NCI-H1417 (cell line): ENCODE measurements at regions not wholly inside any gene's neighbourhood (a gene's known extent, or its start where the extent isn't known, plus 50 kb on each side); places are given as distances from the start of the nearest gene placed in this dataset.

Source experiments
- DNase-seq, 3 experiments: peaks; one replicate each; lab custom pipeline; 2025; lab: John Stamatoyannopoulos, UW

DNA sequence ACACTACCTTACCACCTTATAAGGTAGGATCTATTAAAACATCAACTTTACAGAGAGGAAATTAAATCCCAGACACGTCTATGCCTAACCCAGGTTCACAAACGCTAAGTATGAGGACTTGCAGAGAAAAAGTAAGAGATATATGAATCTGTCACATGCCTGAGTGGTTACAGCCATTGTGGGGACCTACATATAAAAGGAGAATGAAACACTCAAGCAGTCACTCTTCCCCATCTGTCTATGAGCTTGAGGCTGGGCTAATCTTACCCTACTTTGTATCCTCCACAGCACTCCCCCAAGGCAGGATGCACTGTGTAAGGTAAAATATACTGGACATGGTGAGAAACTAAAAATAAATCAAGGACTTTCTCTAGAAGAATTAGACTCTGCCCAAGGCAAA, 339.9 kb downstream of the HNRNPD start:
- DNase-seq, result no peak

- no peak for DNase-seq
These were observed 342.3 kb downstream of the HNRNPD start for GRCh38 chr4:82031376-82031927.

- DNase-seq, result no peak
These were observed 356.1 kb downstream of the HNRNPD start for GRCh38 chr4:82017680-82018079.

- no peak for DNase-seq
These were observed 368.6 kb downstream of the HNRNPD start for GRCh38 chr4:82005158-82005557.

- no peak for DNase-seq
These were observed 376.5 kb downstream of the HNRNPD start for GRCh38 chr4:81997313-81997712.

GRCh38 chr4:81990898-81991297, 382.9 kb downstream of the HNRNPD start:
- DNase-seq, result peak in 1 of 3 experiments; percentile 55

GRCh38 chr4:81990211-81990610, 383.6 kb downstream of the HNRNPD start:
- no peak for DNase-seq

DNA sequence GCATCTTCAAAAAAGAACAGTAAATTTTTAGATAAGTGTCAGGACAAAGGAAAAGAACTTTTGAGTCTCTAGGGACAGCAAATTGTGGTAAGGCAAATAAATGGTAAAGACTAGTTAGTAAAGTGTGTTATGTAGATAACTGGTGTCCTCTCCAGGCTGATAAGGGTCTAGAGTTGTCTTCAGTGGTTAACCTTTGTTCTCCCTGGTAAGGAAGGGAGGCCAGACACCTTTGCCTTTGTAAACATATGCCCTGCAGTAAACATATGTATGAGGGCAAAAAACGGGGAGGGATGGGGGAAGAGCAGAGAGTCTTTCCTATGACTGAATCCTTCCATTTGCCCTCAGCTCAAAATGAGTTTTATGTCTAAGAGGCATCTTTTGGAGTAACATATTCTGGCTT, 384.6 kb downstream of the HNRNPD start:
- DNase-seq, result no peak

GRCh38 chr4:81988178-81988577, 385.6 kb downstream of the HNRNPD start:
- no peak for DNase-seq

DNA sequence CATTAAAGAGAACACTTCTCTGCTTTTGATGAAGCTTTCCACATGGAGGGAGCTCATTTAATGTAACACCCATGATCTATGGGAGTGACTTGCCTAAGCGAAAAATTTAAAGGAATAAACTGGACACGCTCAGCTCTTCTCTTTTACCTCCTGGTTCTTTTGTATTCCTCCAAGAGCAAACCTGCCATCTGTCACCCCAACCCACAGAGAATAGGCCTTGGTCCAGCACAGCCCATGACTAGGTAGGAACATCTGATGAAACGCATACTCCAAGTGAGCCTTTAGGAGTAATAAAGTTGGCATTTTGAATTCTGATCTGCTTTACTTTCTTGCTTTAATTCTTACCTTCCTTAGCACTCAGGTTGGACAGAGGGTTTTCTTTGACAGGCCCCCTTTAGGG, 389.0 kb downstream of the HNRNPD start:
- DNase-seq, result no peak

- no peak for DNase-seq
These were observed 390.8 kb downstream of the HNRNPD start for GRCh38 chr4:81982846-81983540.

DNA sequence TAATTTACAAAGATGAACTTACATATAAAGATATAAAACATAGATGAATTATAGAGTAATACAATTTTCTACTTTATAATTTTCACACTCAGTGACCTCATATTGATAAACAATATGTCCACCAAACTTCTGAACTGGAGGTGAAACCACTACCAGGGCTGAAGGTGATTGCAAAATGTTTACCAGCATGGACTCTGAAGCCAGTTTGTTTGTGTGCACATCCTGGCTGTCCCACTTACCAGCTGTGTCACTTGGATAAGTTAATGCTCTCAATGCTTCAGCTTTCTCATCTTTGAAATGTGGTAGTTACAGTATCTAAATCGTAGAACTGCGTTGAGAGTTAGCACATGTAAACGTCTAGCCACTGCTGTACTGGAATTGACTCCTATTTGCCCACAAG, 392.6 kb downstream of the HNRNPD start:
- DNase-seq, result no peak

GRCh38 chr4:81974523-81974922, 399.3 kb downstream of the HNRNPD start:
- no peak for DNase-seq

DNA sequence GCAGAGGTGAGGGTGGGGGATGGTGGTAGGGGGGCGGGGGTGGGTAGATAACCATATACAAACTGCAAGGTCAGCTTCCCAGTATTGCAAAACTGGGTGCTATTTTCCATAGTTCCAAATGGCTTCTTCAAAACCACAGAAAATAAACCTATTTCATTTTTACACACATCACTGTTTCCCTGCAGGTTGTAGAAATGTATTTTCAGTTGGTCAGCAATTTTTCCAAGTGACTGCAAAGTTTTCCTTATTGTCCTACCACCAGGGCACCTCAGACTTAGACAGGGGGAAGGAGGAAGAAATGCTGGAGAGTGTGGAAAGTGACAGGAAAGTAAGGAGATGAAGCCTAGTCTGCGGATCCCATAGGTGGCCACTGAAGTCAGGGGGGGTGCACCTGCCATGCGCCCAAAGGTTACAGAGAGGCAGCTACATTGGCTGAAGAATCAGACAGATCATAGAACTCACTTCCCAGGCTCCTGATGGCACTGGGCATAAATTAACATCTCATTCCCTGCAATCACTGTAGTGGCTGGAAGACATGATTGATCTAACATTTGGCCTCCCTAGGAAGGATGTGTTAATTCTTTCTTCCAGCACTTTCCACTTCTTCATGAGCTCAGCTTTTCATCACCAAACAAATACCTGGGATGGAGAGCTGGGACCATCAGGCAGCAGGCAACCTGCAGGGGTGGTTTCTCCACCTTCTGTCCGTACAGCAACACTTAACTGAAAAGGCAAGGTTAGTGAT, 402.0 kb downstream of the HNRNPD start:
- no peak for DNase-seq

GRCh38 chr4:81971061-81971460, 402.7 kb downstream of the HNRNPD start:
- DNase-seq, result no peak

DNA sequence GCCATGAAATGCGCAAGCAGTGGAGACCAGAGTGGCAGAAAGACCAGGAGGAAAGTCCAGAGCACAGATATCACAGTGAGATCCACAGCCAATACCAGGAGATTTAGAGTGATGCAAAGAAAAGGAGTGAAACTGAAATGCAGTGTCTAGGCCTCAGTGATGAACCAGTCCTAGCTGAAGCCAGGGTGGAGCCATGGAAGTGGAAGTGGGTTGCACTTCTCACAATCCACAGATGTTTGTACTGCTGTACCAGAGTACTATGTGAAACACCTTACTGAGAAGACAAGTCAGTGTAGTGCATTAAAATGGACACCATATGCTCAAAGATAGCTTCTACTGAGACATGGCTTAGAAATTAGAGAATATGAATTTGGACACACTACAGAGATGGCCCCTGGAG, 403.3 kb downstream of the HNRNPD start:
- DNase-seq, result no peak

DNA sequence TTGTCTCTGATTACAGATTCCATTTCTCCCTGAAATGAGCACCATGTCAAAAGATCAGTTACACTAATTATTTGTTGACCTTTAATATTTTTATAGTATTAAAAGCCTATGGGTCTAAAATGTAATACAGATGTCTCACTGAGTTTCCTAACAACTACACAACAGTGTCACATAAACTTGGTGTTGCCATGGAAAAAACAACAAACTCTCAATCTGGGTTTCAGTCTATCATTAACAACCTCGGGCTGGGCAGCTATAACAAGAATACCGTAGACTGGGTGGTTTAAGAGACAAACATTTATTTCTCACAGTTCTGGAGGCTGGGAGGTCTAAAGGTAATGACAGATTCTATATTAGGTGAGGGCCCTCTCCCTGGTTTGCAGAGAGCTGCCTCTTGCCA, 407.1 kb downstream of the HNRNPD start:
- DNase-seq, result no peak

DNA sequence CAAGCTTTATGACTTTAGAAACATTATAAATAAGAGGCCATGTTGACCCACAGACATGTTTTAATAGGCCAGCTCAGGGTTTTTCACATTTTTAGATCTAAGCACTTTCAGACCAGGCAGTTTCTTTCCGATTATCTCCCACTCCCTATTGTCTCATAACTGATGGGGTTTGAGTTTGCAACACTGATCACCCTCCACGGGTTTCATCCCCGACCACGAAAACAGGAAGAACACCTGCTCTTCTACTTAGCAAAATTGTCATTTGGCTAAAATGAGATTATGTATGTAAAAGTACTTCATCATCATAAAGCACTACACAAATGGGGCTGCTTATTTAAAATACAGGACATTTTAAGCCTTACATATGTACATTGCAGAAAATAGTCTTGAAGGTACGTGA, 407.9 kb downstream of the HNRNPD start:
- no peak for DNase-seq

DNA sequence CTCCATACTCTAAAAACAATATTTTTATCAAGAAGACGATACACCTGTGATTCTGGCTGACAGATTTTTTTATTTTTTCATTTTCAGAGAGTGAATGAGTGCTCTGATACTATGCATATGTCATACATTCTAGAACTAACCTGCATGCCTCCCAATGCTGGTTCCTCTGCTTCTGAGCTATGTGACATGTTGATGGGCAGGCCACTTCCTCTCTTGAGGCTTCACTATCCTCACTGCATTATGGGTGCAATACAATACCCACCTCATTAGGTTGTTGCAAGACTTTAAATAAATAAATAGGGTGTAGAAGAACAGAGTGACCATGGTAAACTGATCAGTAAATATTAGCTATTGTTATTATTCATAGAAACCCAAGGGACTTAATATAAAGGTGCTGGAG, 408.3 kb downstream of the HNRNPD start:
- DNase-seq, result no peak

DNA sequence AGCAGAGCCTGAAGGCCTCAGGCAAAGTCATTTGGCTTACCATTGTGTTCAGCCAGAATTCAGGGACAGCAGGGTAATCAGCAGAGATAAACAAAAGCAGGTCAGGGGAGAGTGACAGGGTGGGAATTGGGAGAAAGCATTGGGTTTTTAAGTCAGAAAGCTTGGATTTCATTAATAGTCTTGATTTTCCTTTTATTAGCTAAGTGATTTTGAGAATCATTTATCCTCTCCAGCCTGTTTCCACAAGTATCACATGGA, 410.1 kb downstream of the HNRNPD start:
- no peak for DNase-seq

DNA sequence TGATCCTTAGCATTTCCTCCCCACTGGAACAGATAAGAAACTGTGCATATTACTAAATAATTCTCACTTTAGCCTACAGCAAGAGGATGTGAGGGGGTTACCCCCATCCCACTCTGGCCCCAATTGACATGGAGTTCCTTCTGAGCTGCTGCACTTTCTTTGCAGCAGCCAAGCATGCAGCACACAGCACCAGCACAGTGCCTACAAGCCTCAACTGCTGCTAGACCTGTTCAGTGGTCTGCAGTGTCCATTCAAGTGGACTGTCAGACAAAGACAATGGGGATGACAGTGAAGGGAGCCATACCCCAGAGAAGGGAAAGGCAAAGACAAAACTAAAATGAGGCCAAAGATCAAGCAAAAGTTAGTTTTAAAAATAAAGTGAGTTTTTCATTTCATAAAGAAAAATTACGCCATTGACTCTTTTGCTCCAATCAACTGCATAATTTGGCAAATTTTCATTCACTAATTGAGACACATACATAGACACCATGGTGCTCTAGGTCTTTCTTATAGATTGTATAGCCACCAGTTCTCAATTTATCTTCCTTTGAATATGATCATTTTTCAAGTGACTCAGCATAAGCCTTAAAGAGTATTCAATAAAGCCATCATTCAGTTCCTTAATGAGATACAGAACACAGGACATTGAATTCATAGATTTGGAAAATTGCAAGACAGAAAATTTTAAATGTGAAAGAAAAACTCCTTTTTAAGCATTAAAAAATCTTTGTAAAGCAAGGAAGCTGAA, 410.6 kb downstream of the HNRNPD start:
- DNase-seq, result no peak

- DNase-seq, result no peak
These were observed 412.8 kb downstream of the HNRNPD start for GRCh38 chr4:81960961-81961360.

DNA sequence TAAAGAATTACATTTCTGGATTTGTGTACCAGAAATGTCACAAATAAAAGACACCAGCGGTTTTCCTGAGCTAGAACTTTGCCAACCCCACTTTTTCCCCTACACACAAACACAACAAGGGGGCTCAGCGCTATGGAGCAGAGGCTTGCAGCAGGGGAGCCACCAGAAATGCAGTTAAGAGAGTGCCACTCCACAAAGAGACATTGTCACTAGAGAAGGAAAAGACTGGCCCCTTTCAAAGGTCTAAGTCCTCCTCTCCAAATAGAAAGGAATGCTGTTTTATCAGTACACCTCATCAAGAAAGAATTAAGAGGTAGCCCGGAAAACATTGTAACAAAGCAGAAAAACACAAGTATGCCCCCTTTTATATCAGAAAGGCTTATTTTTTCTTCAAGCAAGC, 419.5 kb downstream of the HNRNPD start:
- no peak for DNase-seq
